ENCODE measurements at regions not wholly inside any gene's neighbourhood (a gene's known extent, or its start where the extent isn't known, plus 50 kb on each side); places are given as distances from the start of the nearest gene placed in this dataset.

DNA sequence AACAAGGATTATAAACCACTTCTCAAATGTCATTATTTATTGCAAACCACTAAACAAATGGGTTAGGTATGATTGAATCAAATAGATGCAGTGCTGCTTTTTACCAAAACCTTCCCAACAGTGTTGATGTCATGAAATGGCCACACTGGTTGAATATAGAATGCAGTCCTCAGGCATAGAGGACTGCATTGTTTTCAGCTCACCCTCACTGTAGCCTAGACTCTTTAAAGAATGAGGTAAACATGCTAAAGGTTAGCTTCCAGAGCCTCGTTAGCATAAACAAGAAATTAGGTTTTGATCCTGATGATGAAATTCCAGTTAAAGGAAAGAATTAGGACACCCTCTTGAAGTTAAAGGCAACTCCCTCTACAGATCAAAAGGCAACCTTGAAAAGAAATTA lies 224.3 kb downstream of the ALDH8A1 start:
- in situ Hi-C loops (cut with HindIII; ENCODE audit: low pct_ligation_motif_present, low sequenced_read_pairs) = no loop called here
- Histone ChIP-seq H3K36me3 (replicated peaks) (no peaks in the 10 kb centered on the region), H3K27ac (no peak overlapping the region), H3K27me3 (replicated peaks) (no peaks in the 10 kb centered on the region), H3K4me3 (ENCODE audit: low read depth, low read length) (no peak overlapping the region)
- DNase-seq = no peak
- TF ChIP-seq, protein P1, sequence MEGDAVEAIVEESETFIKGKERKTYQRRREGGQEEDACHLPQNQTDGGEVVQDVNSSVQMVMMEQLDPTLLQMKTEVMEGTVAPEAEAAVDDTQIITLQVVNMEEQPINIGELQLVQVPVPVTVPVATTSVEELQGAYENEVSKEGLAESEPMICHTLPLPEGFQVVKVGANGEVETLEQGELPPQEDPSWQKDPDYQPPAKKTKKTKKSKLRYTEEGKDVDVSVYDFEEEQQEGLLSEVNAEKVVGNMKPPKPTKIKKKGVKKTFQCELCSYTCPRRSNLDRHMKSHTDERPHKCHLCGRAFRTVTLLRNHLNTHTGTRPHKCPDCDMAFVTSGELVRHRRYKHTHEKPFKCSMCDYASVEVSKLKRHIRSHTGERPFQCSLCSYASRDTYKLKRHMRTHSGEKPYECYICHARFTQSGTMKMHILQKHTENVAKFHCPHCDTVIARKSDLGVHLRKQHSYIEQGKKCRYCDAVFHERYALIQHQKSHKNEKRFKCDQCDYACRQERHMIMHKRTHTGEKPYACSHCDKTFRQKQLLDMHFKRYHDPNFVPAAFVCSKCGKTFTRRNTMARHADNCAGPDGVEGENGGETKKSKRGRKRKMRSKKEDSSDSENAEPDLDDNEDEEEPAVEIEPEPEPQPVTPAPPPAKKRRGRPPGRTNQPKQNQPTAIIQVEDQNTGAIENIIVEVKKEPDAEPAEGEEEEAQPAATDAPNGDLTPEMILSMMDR (IDR thresholded peaks at IDR 0.05; ENCODE audit: low read depth, low read length, missing control alignments) = no peak

- H3K4me3 ChIP-seq (ENCODE audit: low read depth, low read length) = no peak overlapping the region
- H3K36me3 ChIP-seq (replicated peaks) = no peaks in the 10 kb centered on the region
- in situ Hi-C loops (cut with HindIII; ENCODE audit: low pct_ligation_motif_present, low sequenced_read_pairs) = no loop called here
- DNase-seq = peak; percentile 66
- no peaks in the 10 kb centered on the region for H3K27me3 ChIP-seq (replicated peaks)
- TF ChIP-seq, protein P1 (IDR thresholded peaks at IDR 0.05; ENCODE audit: low read depth, low read length, missing control alignments) = no peak
- H3K27ac ChIP-seq = no peak overlapping the region
These were observed 225.0 kb downstream of the ALDH8A1 start for GRCh38 chr6:134724771-134725340.

DNA sequence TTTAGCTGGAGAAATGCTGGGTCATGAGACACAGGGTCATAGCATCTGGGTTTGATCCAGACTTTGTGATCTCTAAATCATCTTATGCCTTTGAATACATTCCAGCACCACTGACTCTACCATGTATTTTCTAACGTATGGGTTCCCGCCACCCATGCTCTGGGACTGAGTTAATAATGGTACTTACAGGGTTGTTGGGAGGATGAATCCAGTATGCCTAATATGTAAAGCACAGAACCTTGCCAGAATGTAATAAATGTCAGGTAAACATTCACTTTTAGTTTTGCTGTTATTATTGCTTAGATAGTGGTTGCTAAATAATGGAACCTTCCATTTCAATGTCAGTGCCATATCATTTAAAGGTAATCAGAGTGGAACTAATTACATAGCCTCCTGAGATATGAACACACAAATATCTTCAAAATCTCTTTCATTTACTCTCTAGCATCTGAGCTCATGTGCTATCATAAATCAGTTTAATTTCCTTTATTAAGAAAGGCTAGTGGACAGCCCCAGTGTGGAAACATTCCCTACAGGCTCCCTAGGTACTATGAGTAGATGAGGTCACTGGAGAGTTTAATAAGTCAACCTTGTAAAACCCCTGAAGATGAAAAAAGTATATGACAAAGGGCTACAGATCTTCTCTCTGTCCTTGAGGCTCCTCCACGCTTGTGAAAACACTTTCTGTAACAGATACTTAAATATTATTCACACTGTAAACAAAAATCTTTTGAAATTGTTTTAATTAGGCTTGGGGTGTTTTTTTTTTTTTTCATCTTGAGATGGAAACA lies 226.6 kb downstream of the ALDH8A1 start:
- Histone ChIP-seq H3K27me3 (replicated peaks) (no peaks in the 10 kb centered on the region), H3K4me3 (ENCODE audit: low read depth, low read length) (no peak overlapping the region), H3K27ac (no peak overlapping the region), H3K36me3 (replicated peaks) (no peaks in the 10 kb centered on the region)
- in situ Hi-C loops (cut with HindIII; ENCODE audit: low pct_ligation_motif_present, low sequenced_read_pairs) = no loop called here
- TF ChIP-seq, protein P1 (IDR thresholded peaks at IDR 0.05; ENCODE audit: low read depth, low read length, missing control alignments) = no peak
- peak; percentile 30 for DNase-seq

GRCh38 chr6:134722200-134722870 lies 227.6 kb downstream of the ALDH8A1 start:
- peak overlapping the region; percentile 14 for H3K27ac ChIP-seq
- no peaks in the 10 kb centered on the region for H3K36me3 ChIP-seq (replicated peaks)
- TF ChIP-seq, protein P1 (IDR thresholded peaks at IDR 0.05; ENCODE audit: low read depth, low read length, missing control alignments) = no peak
- no peaks in the 10 kb centered on the region for H3K27me3 ChIP-seq (replicated peaks)
- H3K4me3 ChIP-seq (ENCODE audit: low read depth, low read length) = no peak overlapping the region
- no peak for DNase-seq
- in situ Hi-C loops (cut with HindIII; ENCODE audit: low pct_ligation_motif_present, low sequenced_read_pairs) = no loop called here

DNA sequence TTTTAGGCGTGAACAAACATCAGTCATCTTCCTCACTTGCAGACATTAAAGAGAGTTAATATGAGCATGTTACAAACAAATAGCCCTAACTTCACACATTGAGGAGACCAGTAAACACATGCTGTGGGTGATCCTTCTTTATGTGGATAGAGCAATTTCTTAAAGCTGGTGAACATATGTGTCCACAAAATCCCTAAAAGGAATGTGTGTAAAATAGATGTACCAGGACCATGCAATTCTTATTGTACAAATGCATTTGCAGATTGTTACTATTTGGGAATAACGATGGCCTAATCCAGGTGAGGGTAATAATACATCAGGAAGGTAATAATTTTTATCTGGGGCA lies 228.9 kb downstream of the ALDH8A1 start:
- no peak for DNase-seq
- in situ Hi-C loops (cut with HindIII; ENCODE audit: low pct_ligation_motif_present, low sequenced_read_pairs) = no loop called here
- TF ChIP-seq, protein P1 (IDR thresholded peaks at IDR 0.05; ENCODE audit: low read depth, low read length, missing control alignments) = no peak
- Histone ChIP-seq H3K27me3 (replicated peaks) (no peaks in the 10 kb centered on the region), H3K27ac (no peak overlapping the region), H3K36me3 (replicated peaks) (no peaks in the 10 kb centered on the region), H3K4me3 (ENCODE audit: low read depth, low read length) (no peak overlapping the region)
